ENCODE measurements at regions not wholly inside any gene's neighbourhood (a gene's known extent, or its start where the extent isn't known, plus 50 kb on each side); places are given as distances from the start of the nearest gene placed in this dataset.

DNA sequence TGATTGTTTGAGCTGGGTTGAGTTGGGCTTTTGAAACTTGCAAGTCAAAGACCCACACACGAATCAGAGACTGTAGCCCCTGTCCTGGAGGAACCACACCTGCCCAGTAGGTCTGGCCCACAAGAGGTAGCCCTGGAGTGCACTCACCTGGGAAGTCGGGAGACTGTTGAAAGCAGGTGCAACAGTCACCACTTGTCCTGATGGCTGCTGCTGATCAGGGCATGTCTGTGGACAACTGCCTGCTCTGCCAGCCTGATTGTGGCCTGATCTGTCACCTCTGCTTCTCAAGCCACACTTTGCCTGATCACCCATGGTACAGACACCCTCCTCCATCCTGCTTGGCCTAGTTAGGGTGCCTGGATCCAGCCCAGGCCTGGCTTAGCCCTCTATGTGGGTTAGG is 105.0 kb upstream of the HAAO start:
- Mint-ChIP-seq H3K27ac (no peak overlapping the region), H3K4me1 (no peaks in the 10 kb centered on the region), H3K9me3 (no peaks in the 10 kb centered on the region), H3K36me3 (no peaks in the 10 kb centered on the region), H3K4me3 (no peak overlapping the region), H3K27me3 (no peaks in the 10 kb centered on the region)
- WGBS (ENCODE audit: insufficient coverage) = 65% methylated on average over 2 of the region's 2 CpGs
- no peaks in the 10 kb centered on the region for H3K36me3 ChIP-seq (ENCODE audit: control insufficient read depth in 2 of 2, extremely low read depth in 1 of 2, insufficient read depth in 1 of 2, low read length in 1 of 2)
- DNase-seq = no peak
- CTCF ChIA-PET = no interaction called here
- H3K4me3 ChIP-seq (ENCODE audit: control insufficient read depth in 1 of 2, extremely low read depth in 1 of 2, low read length in 1 of 2) = no peak overlapping the region
- H3K27ac ChIP-seq (ENCODE audit: low read length) = no peak overlapping the region
- H3K27me3 ChIP-seq (replicated peaks in 1 of 2; ENCODE audit: control insufficient read depth in 2 of 2, extremely low read depth in 1 of 2, insufficient read depth in 2 of 2, low read length in 1 of 2) = peaks cover 0 to 7% of the 10 kb centered on the region in 2 experiments
- POLR2A ChIA-PET = no interaction called here
- H3K4me1 ChIP-seq (ENCODE audit: control insufficient read depth in 1 of 2, extremely low read depth in 1 of 2, insufficient read depth in 2 of 2, low read length in 2 of 2) = no peaks in the 10 kb centered on the region
- H3K9me3 ChIP-seq = no peaks in the 10 kb centered on the region
- ATAC-seq (replicated peaks in 1 of 4) = no peak

DNA sequence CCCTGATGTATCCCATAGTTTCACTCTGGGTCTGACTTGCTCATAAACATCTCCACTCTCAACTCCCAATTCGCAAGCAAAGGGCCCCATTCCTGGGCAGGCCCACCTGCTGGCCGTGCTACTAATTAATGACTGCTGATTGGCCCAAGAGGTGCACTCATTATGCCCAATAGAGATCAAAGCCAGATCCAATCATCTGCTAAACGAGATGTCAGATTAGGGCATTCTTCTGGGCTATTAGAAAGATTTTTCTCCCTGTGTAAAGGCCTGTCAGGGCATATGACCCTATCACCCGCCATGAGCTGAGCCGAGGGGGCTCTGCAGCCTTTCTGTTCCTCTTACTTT is 103.4 kb upstream of the HAAO start:
- no peak overlapping the region for H3K4me3 Mint-ChIP-seq
- no peaks in the 10 kb centered on the region for H3K9me3 ChIP-seq
- CTCF ChIA-PET = no interaction called here
- H3K27me3 Mint-ChIP-seq = no peaks in the 10 kb centered on the region
- DNase-seq (no peak), ATAC-seq (replicated peaks in 1 of 4) (no peak)
- H3K9me3 Mint-ChIP-seq = no peaks in the 10 kb centered on the region
- H3K4me3 ChIP-seq (ENCODE audit: control insufficient read depth in 1 of 2, extremely low read depth in 1 of 2, low read length in 1 of 2) = no peak overlapping the region
- no peaks in the 10 kb centered on the region for H3K36me3 ChIP-seq (ENCODE audit: control insufficient read depth in 2 of 2, extremely low read depth in 1 of 2, insufficient read depth in 1 of 2, low read length in 1 of 2)
- H3K27ac ChIP-seq (ENCODE audit: low read length) = no peak overlapping the region
- H3K27ac Mint-ChIP-seq = no peak overlapping the region
- no peaks in the 10 kb centered on the region for H3K36me3 Mint-ChIP-seq
- POLR2A ChIA-PET = no interaction called here
- peaks cover 0 to 7% of the 10 kb centered on the region in 2 experiments for H3K27me3 ChIP-seq (replicated peaks in 1 of 2; ENCODE audit: control insufficient read depth in 2 of 2, extremely low read depth in 1 of 2, insufficient read depth in 2 of 2, low read length in 1 of 2)
- no peaks in the 10 kb centered on the region for H3K4me1 ChIP-seq (ENCODE audit: control insufficient read depth in 1 of 2, extremely low read depth in 1 of 2, insufficient read depth in 2 of 2, low read length in 2 of 2)
- 90% methylated on average over 3 of the region's 5 CpGs for WGBS (ENCODE audit: insufficient coverage)
- H3K4me1 Mint-ChIP-seq = no peaks in the 10 kb centered on the region

DNA sequence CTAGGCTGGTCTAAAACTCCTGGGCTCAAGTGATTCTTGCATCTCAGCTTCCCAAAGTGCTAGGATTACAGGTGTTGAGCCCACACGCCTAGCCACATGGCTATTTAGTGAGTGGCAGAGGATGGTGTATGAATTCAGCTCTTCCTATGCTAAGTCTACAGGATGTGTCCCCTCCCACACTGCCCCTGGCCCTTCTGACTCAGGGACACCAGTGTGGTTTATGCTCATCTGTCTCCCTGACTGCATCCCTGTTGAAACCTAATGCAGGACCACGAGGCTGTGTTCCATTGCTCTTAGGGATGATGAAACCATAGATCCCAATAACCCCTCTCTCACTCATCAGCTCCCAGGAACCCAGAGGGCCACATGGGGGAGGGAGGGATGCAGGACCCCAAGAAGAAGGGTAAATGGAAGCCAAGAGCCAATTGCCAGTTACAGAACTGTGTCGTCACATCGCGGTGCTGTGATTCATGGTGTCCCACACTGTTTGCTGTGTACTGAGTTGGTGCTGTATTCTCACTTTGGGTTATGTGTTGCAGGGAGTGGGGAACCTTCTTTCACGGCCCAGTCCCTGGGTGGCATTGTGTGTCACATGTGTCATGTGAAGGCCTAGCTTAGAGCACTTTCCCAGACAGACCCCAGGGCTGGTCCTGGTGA is 102.9 kb upstream of the HAAO start:
- H3K4me1 Mint-ChIP-seq = no peaks in the 10 kb centered on the region
- ATAC-seq (replicated peaks in 1 of 4) (no peak), DNase-seq (no peak)
- no peak overlapping the region for H3K4me3 ChIP-seq (ENCODE audit: control insufficient read depth in 1 of 2, extremely low read depth in 1 of 2, low read length in 1 of 2)
- H3K9me3 ChIP-seq = no peaks in the 10 kb centered on the region
- H3K4me1 ChIP-seq (ENCODE audit: control insufficient read depth in 1 of 2, extremely low read depth in 1 of 2, insufficient read depth in 2 of 2, low read length in 2 of 2) = no peaks in the 10 kb centered on the region
- WGBS (ENCODE audit: insufficient coverage) = 92% methylated on average over 4 of the region's 6 CpGs
- H3K36me3 ChIP-seq (ENCODE audit: control insufficient read depth in 2 of 2, extremely low read depth in 1 of 2, insufficient read depth in 1 of 2, low read length in 1 of 2) = no peaks in the 10 kb centered on the region
- H3K27ac ChIP-seq (ENCODE audit: low read length) = no peak overlapping the region
- H3K4me3 Mint-ChIP-seq = no peak overlapping the region
- CTCF ChIA-PET = no interaction called here
- H3K27me3 ChIP-seq (replicated peaks in 1 of 2; ENCODE audit: control insufficient read depth in 2 of 2, extremely low read depth in 1 of 2, insufficient read depth in 2 of 2, low read length in 1 of 2) = peaks cover 0 to 5% of the 10 kb centered on the region in 2 experiments
- H3K27ac Mint-ChIP-seq = no peak overlapping the region
- H3K27me3 Mint-ChIP-seq = no peaks in the 10 kb centered on the region
- no peaks in the 10 kb centered on the region for H3K9me3 Mint-ChIP-seq
- H3K36me3 Mint-ChIP-seq = no peaks in the 10 kb centered on the region
- POLR2A ChIA-PET = no interaction called here

DNA sequence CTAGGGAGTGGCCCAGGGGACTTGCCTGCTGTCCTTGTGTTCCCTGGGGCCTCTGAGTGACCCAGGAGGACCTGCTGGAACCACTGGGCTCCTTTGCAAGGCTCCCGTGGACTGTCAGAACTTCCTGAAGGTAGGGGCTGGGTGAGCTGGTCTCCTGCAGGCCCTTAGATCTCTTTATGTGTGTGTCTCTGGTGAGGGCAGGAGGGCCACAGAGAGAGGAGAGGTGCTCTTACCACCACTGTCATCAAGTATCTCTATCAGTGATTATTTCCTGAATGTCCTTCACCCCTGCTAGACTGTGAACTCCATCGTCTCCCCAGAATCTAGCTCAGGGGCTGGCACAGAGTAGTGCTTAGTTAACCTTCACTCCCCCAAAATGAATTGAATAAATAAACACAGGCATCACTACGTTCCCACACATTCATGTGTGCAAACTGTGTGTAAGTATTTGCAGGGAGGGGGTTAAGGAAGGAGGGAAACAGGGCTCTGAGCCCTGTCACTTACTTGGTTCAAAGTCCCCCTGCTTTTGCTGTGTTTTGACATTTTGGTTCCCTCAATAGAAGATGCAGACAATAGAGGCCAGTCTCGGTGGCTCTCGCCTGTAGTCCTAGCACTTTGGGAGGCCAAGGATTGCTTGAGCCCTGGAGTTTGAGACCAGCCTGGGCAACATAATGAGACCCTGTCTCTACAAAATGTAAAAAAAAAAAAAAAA is 100.8 kb upstream of the HAAO start:
- Mint-ChIP-seq H3K9me3 (peaks cover 0 to 10% (median 3%) of the 10 kb centered on the region in 3 donors), H3K36me3 (no peaks in the 10 kb centered on the region), H3K27ac (no peak overlapping the region), H3K27me3 (peaks cover 0 to 4% of the 10 kb centered on the region in 2 donors), H3K4me3 (no peak overlapping the region), H3K4me1 (no peaks in the 10 kb centered on the region)
- no peaks in the 10 kb centered on the region for H3K9me3 ChIP-seq
- POLR2A ChIA-PET = no interaction called here
- H3K27me3 ChIP-seq (replicated peaks in 1 of 2; ENCODE audit: control insufficient read depth in 2 of 2, extremely low read depth in 1 of 2, insufficient read depth in 2 of 2, low read length in 1 of 2) = peaks cover 0 to 5% of the 10 kb centered on the region in 2 experiments
- no CpG with 5 or more reads among the region's 5 CpGs for WGBS (ENCODE audit: insufficient coverage)
- no peak overlapping the region for H3K4me3 ChIP-seq (ENCODE audit: control insufficient read depth in 1 of 2, extremely low read depth in 1 of 2, low read length in 1 of 2)
- no peak overlapping the region for H3K27ac ChIP-seq (ENCODE audit: low read length)
- H3K36me3 ChIP-seq (ENCODE audit: control insufficient read depth in 2 of 2, extremely low read depth in 1 of 2, insufficient read depth in 1 of 2, low read length in 1 of 2) = no peaks in the 10 kb centered on the region
- ATAC-seq (replicated peaks in 1 of 4) (no peak), DNase-seq (no peak)
- no peaks in the 10 kb centered on the region for H3K4me1 ChIP-seq (ENCODE audit: control insufficient read depth in 1 of 2, extremely low read depth in 1 of 2, insufficient read depth in 2 of 2, low read length in 2 of 2)
- CTCF ChIA-PET = interaction anchor here in 1 of 2 donors (0.6 kb wide), 1 partner anchor 352 kb away, joined by 3 read pairs; no protein-coding TSS in a partner anchor

DNA sequence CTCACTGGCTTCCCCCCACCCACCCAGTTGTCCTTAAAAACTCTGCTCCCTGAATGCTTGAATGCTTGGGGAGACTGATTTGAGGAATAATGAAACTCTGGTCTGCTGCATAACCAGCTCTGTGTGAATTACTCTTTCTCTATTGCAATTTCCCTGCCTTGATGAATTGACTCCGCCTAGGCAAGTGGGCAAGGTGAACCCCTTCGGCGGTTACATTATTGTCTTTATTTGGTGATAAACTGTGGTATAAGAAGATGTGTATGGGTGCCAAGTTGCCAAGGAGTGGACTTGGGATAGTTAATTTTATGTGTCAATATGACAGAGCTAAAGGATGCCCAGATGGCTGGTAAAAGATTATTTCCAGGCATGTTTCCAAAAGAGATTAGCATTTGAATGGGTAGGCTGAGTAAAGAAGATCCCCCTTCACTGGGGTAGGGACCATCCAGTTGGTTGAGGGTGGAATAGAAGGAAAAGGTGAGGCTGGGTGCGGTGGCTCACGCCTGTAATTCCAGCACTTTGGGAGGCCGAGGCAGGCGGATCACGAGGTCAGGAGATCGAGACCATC is 98.5 kb upstream of the HAAO start:
- Mint-ChIP-seq H3K4me3 (no peak overlapping the region), H3K27me3 (peaks cover 4% of the 10 kb centered on the region in 2 donors), H3K9me3 (peaks cover 0 to 10% (median 3%) of the 10 kb centered on the region in 3 donors), H3K36me3 (no peaks in the 10 kb centered on the region), H3K27ac (no peak overlapping the region), H3K4me1 (no peaks in the 10 kb centered on the region)
- no peaks in the 10 kb centered on the region for H3K9me3 ChIP-seq
- ChIA-PET CTCF (no interaction called here), POLR2A (no interaction called here)
- no peak for ATAC-seq (replicated peaks in 1 of 4)
- H3K36me3 ChIP-seq (ENCODE audit: control insufficient read depth in 2 of 2, extremely low read depth in 1 of 2, insufficient read depth in 1 of 2, low read length in 1 of 2) = no peaks in the 10 kb centered on the region
- H3K27ac ChIP-seq (ENCODE audit: low read length) = no peak overlapping the region
- no peaks in the 10 kb centered on the region for H3K4me1 ChIP-seq (ENCODE audit: control insufficient read depth in 1 of 2, extremely low read depth in 1 of 2, insufficient read depth in 2 of 2, low read length in 2 of 2)
- no peak for DNase-seq
- WGBS (ENCODE audit: insufficient coverage) = 95% methylated on average over 3 of the region's 9 CpGs
- H3K27me3 ChIP-seq (replicated peaks in 1 of 2; ENCODE audit: control insufficient read depth in 2 of 2, extremely low read depth in 1 of 2, insufficient read depth in 2 of 2, low read length in 1 of 2) = peaks cover 0 to 3% of the 10 kb centered on the region in 2 experiments
- H3K4me3 ChIP-seq (ENCODE audit: control insufficient read depth in 1 of 2, extremely low read depth in 1 of 2, low read length in 1 of 2) = no peak overlapping the region

DNA sequence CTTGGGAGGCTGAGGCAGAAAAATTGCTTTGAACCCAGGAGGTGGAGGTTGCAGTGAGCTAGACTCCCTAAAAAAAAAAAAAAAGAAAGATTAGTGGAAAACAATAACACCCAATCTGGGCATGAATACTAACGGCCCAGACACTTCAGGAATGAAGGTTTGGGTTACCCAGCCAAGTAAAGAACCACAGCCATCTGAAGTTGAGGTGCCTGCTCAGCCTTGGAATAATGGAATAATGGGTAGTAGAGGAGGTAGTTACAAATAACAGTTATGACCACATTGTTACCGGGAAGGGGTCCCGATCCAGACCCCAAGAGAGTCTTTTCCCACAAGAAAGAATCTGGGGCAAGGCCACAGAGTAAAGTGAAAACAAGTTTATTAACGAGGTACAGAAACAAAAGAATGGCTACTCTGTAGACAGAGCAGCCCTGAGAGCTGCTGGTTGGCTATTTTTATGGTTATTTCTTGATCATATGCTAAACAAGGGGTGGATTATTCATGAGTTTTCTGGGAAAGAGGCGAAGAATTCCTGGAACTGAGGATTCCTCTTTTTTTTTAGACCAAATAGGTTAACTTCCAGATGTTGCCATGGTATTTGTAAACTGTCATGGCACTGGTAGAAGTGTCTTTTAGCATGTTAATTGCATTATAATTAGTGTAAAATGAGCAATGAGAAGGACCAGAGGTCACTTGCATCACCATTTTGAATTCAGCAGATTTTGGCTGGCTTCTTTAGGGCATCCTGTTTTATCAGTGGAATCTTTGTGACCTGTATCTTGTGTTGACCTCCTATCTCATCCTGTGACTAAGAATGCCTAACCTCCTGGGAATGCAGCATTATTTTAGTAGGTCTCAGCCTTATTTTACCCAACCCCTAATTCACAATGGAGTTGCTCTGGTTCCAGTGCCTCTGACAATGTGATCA is 96.2 kb upstream of the HAAO start:
- Histone ChIP-seq H3K4me3 (ENCODE audit: control insufficient read depth in 1 of 2, extremely low read depth in 1 of 2, low read length in 1 of 2) (no peak overlapping the region), H3K9me3 (no peaks in the 10 kb centered on the region), H3K27ac (ENCODE audit: low read length) (no peak overlapping the region), H3K36me3 (ENCODE audit: control insufficient read depth in 2 of 2, extremely low read depth in 1 of 2, insufficient read depth in 1 of 2, low read length in 1 of 2) (no peaks in the 10 kb centered on the region), H3K27me3 (replicated peaks in 1 of 2; ENCODE audit: control insufficient read depth in 2 of 2, extremely low read depth in 1 of 2, insufficient read depth in 2 of 2, low read length in 1 of 2) (peaks cover 0 to 3% of the 10 kb centered on the region in 2 experiments), H3K4me1 (ENCODE audit: control insufficient read depth in 1 of 2, extremely low read depth in 1 of 2, insufficient read depth in 2 of 2, low read length in 2 of 2) (no peaks in the 10 kb centered on the region)
- Mint-ChIP-seq H3K27me3 (peaks cover 4% of the 10 kb centered on the region in 2 donors), H3K27ac (no peak overlapping the region), H3K4me1 (no peaks in the 10 kb centered on the region), H3K9me3 (peaks cover 0 to 10% (median 3%) of the 10 kb centered on the region in 3 donors), H3K36me3 (no peaks in the 10 kb centered on the region), H3K4me3 (no peak overlapping the region)
- no peak for DNase-seq
- ChIA-PET POLR2A (no interaction called here), CTCF (no interaction called here)
- no peak for ATAC-seq (replicated peaks in 1 of 4)
- WGBS (ENCODE audit: insufficient coverage) = 80% methylated on average over 3 of the region's 5 CpGs

Measured in T-cell (primary cell).